ENCODE measurements at regions not wholly inside any gene's neighbourhood (a gene's known extent, or its start where the extent isn't known, plus 50 kb on each side); places are given as distances from the start of the nearest gene placed in this dataset.

GRCh38 chr10:128973221-128973620, 493.8 kb upstream of the MGMT start:
- no peak for TF ChIP-seq CTCF (conservative IDR thresholded peaks at IDR 0.05)
- H3K4me3 Mint-ChIP-seq, result no peak overlapping the region
- no peaks in the 10 kb centered on the region for H3K27me3 Mint-ChIP-seq (ENCODE audit: low read depth)
- no peaks in the 10 kb centered on the region for H3K4me1 Mint-ChIP-seq
- no peak for DNase-seq (ENCODE audit: low read depth, low spot score)
- H3K27ac Mint-ChIP-seq (ENCODE audit: unreplicated experiment), result no peak overlapping the region
- H3K36me3 Mint-ChIP-seq (ENCODE audit: low read depth), result no peaks in the 10 kb centered on the region
- H3K9me3 Mint-ChIP-seq, result no peaks in the 10 kb centered on the region

DNA sequence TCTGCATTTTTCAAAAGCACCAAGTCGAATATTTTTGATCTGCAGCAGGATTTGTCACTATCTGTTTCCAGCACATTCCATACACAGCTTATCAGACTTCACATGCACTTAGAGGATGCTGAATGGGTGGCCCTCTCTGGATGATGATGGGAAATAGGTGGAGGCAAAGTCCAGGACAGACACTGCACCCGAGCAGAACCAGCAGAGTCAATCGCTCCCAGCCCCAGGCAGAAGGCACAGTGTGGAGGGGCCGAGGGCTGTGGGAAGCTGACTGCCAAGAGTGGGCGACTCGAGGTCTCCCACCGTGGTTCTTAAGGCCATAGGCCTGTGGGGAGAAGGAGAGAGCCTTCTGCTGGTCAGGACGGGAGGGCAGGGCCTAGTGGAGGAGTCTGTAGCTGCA, 490.2 kb upstream of the MGMT start:
- H3K36me3 Mint-ChIP-seq (ENCODE audit: low read depth), result no peaks in the 10 kb centered on the region
- H3K27ac Mint-ChIP-seq (ENCODE audit: unreplicated experiment), result no peak overlapping the region
- no peak for TF ChIP-seq CTCF (conservative IDR thresholded peaks at IDR 0.05)
- H3K4me1 Mint-ChIP-seq, result no peaks in the 10 kb centered on the region
- H3K4me3 Mint-ChIP-seq, result no peak overlapping the region
- no peak for DNase-seq (ENCODE audit: low read depth, low spot score)
- no peaks in the 10 kb centered on the region for H3K9me3 Mint-ChIP-seq
- H3K27me3 Mint-ChIP-seq (ENCODE audit: low read depth), result no peaks in the 10 kb centered on the region

- TF ChIP-seq CTCF (conservative IDR thresholded peaks at IDR 0.05), result no peak
- Mint-ChIP-seq H3K4me1 (no peaks in the 10 kb centered on the region), H3K4me3 (no peak overlapping the region), H3K36me3 (ENCODE audit: low read depth) (no peaks in the 10 kb centered on the region), H3K27ac (ENCODE audit: unreplicated experiment) (no peak overlapping the region), H3K9me3 (no peaks in the 10 kb centered on the region), H3K27me3 (ENCODE audit: low read depth) (no peaks in the 10 kb centered on the region)
- no peak for DNase-seq (ENCODE audit: low read depth, low spot score)
Measured at GRCh38 chr10:128978211-128978610, 488.8 kb upstream of the MGMT start.

GRCh38 chr10:128979405-128979804, 487.6 kb upstream of the MGMT start:
- no peak overlapping the region for H3K27ac Mint-ChIP-seq (ENCODE audit: unreplicated experiment)
- no peak for TF ChIP-seq CTCF (conservative IDR thresholded peaks at IDR 0.05)
- no peaks in the 10 kb centered on the region for H3K36me3 Mint-ChIP-seq (ENCODE audit: low read depth)
- no peak overlapping the region for H3K4me3 Mint-ChIP-seq
- no peaks in the 10 kb centered on the region for H3K27me3 Mint-ChIP-seq (ENCODE audit: low read depth)
- H3K4me1 Mint-ChIP-seq, result no peaks in the 10 kb centered on the region
- H3K9me3 Mint-ChIP-seq, result no peaks in the 10 kb centered on the region
- no peak for DNase-seq (ENCODE audit: low read depth, low spot score)

- no peak for DNase-seq (ENCODE audit: low read depth, low spot score)
- Mint-ChIP-seq H3K4me1 (no peaks in the 10 kb centered on the region), H3K36me3 (ENCODE audit: low read depth) (no peaks in the 10 kb centered on the region), H3K27me3 (ENCODE audit: low read depth) (no peaks in the 10 kb centered on the region), H3K4me3 (no peak overlapping the region), H3K9me3 (no peaks in the 10 kb centered on the region), H3K27ac (ENCODE audit: unreplicated experiment) (no peak overlapping the region)
- no peak for TF ChIP-seq CTCF (conservative IDR thresholded peaks at IDR 0.05)
Measured at GRCh38 chr10:128981251-128981650, 485.8 kb upstream of the MGMT start.

Measured in neural crest cell (in vitro differentiated cells).